SK-N-SH (cell line): ENCODE measurements at regions not wholly inside any gene's neighbourhood (a gene's known extent, or its start where the extent isn't known, plus 50 kb on each side); places are given as distances from the start of the nearest gene placed in this dataset.

Experiments used
- CTCF ChIA-PET: fragments of 300-600, 350-600 bp; formaldehyde crosslinking; extraction: SDS; loops from one replicate; lab custom pipeline; 2021; lab: Yijun Ruan, JAX
- POLR2A ChIA-PET: fragments of 350-600 bp; sonication (Branson Sonifier 250); formaldehyde crosslinking; extraction: SDS; loops from one replicate; lab custom pipeline; 2020; ENCODE audit warnings: antibody characterized with exemption, inconsistent platforms; lab: Yijun Ruan, JAX
- DNase-seq: peaks from one replicate; pipeline ENCODE4 v3.0.0; 2012
- H2AFZ ChIP-seq: fragments of 200-600 bp; sonication (generic); 2 replicates; pipeline ENCODE4 v1.8.1; 2016; ENCODE audit warnings: antibody characterized with exemption, mild to moderate bottlenecking, low read depth
- H3F3A ChIP-seq: fragments of 200-600 bp; sonication (generic); replicated peaks from 2 replicates; pipeline ENCODE3; 2016; ENCODE audit warnings: antibody characterized with exemption, mild to moderate bottlenecking; ENCODE audit not compliant: insufficient read depth
- H3K27ac ChIP-seq, 2 experiments: fragments of 200-500 bp in 1 of 2; fragments of 200-600 bp in 1 of 2; sonication (Bioruptor generic) in 1 of 2; sonication (generic), shearing (Covaris generic) in 1 of 2; 2 replicates each; pipeline versions ENCODE4 v1.5.1 to v1.6.1; 2014 to 2016; ENCODE audit warnings: low read depth in 2 of 2, inconsistent platforms in 1 of 2, low read length in 1 of 2, mild to moderate bottlenecking in 1 of 2, mixed read lengths in 1 of 2
- H3K27me3 ChIP-seq: fragments of 200-600 bp; sonication (generic), shearing (Covaris generic); 2 replicates; pipeline ENCODE4 v1.6.1; 2016; ENCODE audit warnings: mixed run types; ENCODE audit not compliant: insufficient read depth
- H3K36me3 ChIP-seq, 2 experiments: fragments of 200-500 bp in 1 of 2; fragments of 200-600 bp in 1 of 2; sonication (Bioruptor generic) in 1 of 2; sonication (generic) in 1 of 2; replicated peaks in 1 of 2; 2 replicates each; pipeline versions ENCODE3 to v1.5.1; 2014 to 2016; ENCODE audit warnings: low read length in 1 of 2, mild to moderate bottlenecking in 1 of 2; ENCODE audit not compliant: insufficient read depth in 2 of 2, control insufficient read depth in 1 of 2
- H3K4me1 ChIP-seq, 2 experiments: fragments of 200-500 bp in 1 of 2; fragments of 200-600 bp in 1 of 2; sonication (Bioruptor generic) in 1 of 2; sonication (generic), shearing (Covaris generic) in 1 of 2; 2 replicates each; pipeline versions ENCODE4 v1.5.1 to v1.6.1; 2014 to 2016; ENCODE audit warnings: low read depth in 1 of 2, low read length in 1 of 2, mixed run types in 1 of 2; ENCODE audit not compliant: insufficient read depth in 2 of 2, control insufficient read depth in 1 of 2
- H3K4me2 ChIP-seq: fragments of 200-600 bp; sonication (generic), shearing (Covaris generic); 2 replicates; pipeline ENCODE4 v1.6.1; 2017; ENCODE audit warnings: mixed run types
- H3K4me3 ChIP-seq, 2 experiments: fragments of 200-500 bp in 1 of 2; fragments of 200-600 bp in 1 of 2; sonication (Bioruptor generic) in 1 of 2; sonication (generic), shearing (Covaris generic) in 1 of 2; 2 replicates each; pipeline versions ENCODE4 v1.5.1 to v1.8.1; 2014 to 2016; ENCODE audit warnings: low read depth in 2 of 2, inconsistent platforms in 1 of 2, low read length in 1 of 2, mild to moderate bottlenecking in 1 of 2, mixed read lengths in 1 of 2, moderate library complexity in 1 of 2
- H3K79me2 ChIP-seq: fragments of 200-600 bp; sonication (generic); 2 replicates; pipeline ENCODE4 v1.8.1; 2017; ENCODE audit warnings: mild to moderate bottlenecking; ENCODE audit not compliant: insufficient read depth
- H3K9ac ChIP-seq: fragments of 200-600 bp; sonication (generic); 2 replicates; pipeline ENCODE4 v1.6.1; 2017; ENCODE audit warnings: mixed run types
- H3K9me2 ChIP-seq: fragments of 200-600 bp; sonication (generic); 2 replicates; pipeline ENCODE4 v1.6.1; 2017; ENCODE audit warnings: mixed run types
- H3K9me3 ChIP-seq: fragments of 200-600 bp; sonication (generic); 2 replicates; pipeline ENCODE4 v1.6.1; 2017; ENCODE audit warnings: mixed run types, mild to moderate bottlenecking, moderate library complexity
- H4K20me1 ChIP-seq: fragments of 200-600 bp; sonication (generic); 2 replicates; pipeline ENCODE4 v1.6.1; 2017; ENCODE audit warnings: mild to moderate bottlenecking, mixed run types; ENCODE audit not compliant: insufficient read depth
- CHD2 ChIP-seq: fragments of 150-350 bp; IDR thresholded peaks from 2 replicates; pipeline ENCODE4 v1.6.1; 2018; ENCODE audit warnings: low read length; ENCODE audit not compliant: partially characterized antibody
- EP300 ChIP-seq, 2 experiments: IDR thresholded peaks; 2 replicates each; pipeline versions ENCODE4 v1.4.0 to v1.6.1; 2012; ENCODE audit warnings: borderline replicate concordance in 1 of 2, low read depth in 1 of 2, low read length in 1 of 2
- EZH2phosphoT487 ChIP-seq: fragments of 200-600 bp; sonication (generic); IDR thresholded peaks from 2 replicates; pipeline ENCODE4 v1.6.1; 2017; ENCODE audit warnings: low read depth, mixed run types, mild to moderate bottlenecking, antibody characterized with exemption, moderate library complexity, borderline replicate concordance
- FOSL2 ChIP-seq: IDR thresholded peaks from 2 replicates; pipeline ENCODE4 v1.4.0; 2012; ENCODE audit warnings: low read depth, mild to moderate bottlenecking, moderate library complexity, borderline replicate concordance
- FOXJ3 ChIP-seq: sonication (generic); formaldehyde crosslinking; IDR thresholded peaks from 2 replicates; pipeline ENCODE4 v1.5.1; 2020; ENCODE audit warnings: mild to moderate bottlenecking, missing genetic modification reagents
- GABPA ChIP-seq: IDR thresholded peaks from 2 replicates; pipeline ENCODE4 v1.4.0; 2012; ENCODE audit warnings: low read depth, mild to moderate bottlenecking
- JUND ChIP-seq: IDR thresholded peaks from 2 replicates; pipeline ENCODE4 v1.4.0; 2012
- MEF2A ChIP-seq: IDR thresholded peaks from 2 replicates; pipeline ENCODE4 v1.4.0; 2012; ENCODE audit warnings: low read depth, borderline replicate concordance
- MXI1 ChIP-seq: IDR thresholded peaks from 2 replicates; pipeline ENCODE4 v1.6.1; 2012; ENCODE audit warnings: mild to moderate bottlenecking, low read depth, low read length, improper control_type of control experiment
- NRF1 ChIP-seq: IDR thresholded peaks from 2 replicates; pipeline ENCODE4 v1.6.1; 2012; ENCODE audit warnings: low read depth, mild to moderate bottlenecking, low read length
- PBX3 ChIP-seq: IDR thresholded peaks from 2 replicates; pipeline ENCODE4; 2012
- REST ChIP-seq: IDR thresholded peaks from 2 replicates; pipeline ENCODE4 v1.6.1; 2012; ENCODE audit warnings: mild to moderate bottlenecking, low read depth, low read length, moderate library complexity
- SIN3A ChIP-seq: IDR thresholded peaks from 2 replicates; pipeline ENCODE4 v1.6.1; 2012; ENCODE audit warnings: low read depth, mild to moderate bottlenecking, low read length, moderate library complexity, borderline replicate concordance
- TAF1 ChIP-seq: IDR thresholded peaks from 2 replicates; pipeline ENCODE4 v1.6.1; 2012; ENCODE audit warnings: low read depth, mild to moderate bottlenecking, low read length, moderate library complexity, borderline replicate concordance
- TCF12 ChIP-seq: IDR thresholded peaks from 2 replicates; pipeline ENCODE4 v1.4.0; 2012
- TEAD4 ChIP-seq: IDR thresholded peaks from 2 replicates; pipeline ENCODE4 v1.4.0; 2012; ENCODE audit warnings: mild to moderate bottlenecking, borderline replicate concordance; ENCODE audit not compliant: insufficient read depth
- YY1 ChIP-seq: IDR thresholded peaks from 2 replicates; pipeline ENCODE4 v1.4.0; 2012; ENCODE audit warnings: low read depth, mild to moderate bottlenecking
- WGBS: methylation state at CpG from one replicate; pipeline ENCODE4 v1.1.6; 2017; ENCODE audit warnings: low lambda C conversion rate; 5-methylcytosine and 5-hydroxymethylcytosine counted together

- no peaks in the 10 kb centered on the region for H3K4me1 ChIP-seq
- H3K27ac ChIP-seq = no peak overlapping the region
- H2AFZ ChIP-seq = 0 out of 2 replicates have a peak overlapping the region, but pooled peaks have one; percentile 8
- ChIA-PET POLR2A (no interaction called here), CTCF (no interaction called here)
- no peak overlapping the region for H3K9ac ChIP-seq
- H3K9me3 ChIP-seq = no peaks in the 10 kb centered on the region
- no peaks in the 10 kb centered on the region for H3F3A ChIP-seq
- H3K4me3 ChIP-seq = no peak overlapping the region
- 61% methylated on average over 2 of the region's 2 CpGs for WGBS
- H4K20me1 ChIP-seq = no peaks in the 10 kb centered on the region
- peak; percentile 11; the same call in 1 of the 2 replicates for TF ChIP-seq FOSL2
- no peak for TF ChIP-seq REST
- DNase-seq = no peak
- no peaks in the 10 kb centered on the region for H3K9me2 ChIP-seq
- H3K4me2 ChIP-seq = no peak overlapping the region
- no peaks in the 10 kb centered on the region for H3K36me3 ChIP-seq
- H3K79me2 ChIP-seq = no peaks in the 10 kb centered on the region
- H3K27me3 ChIP-seq = no peaks in the 10 kb centered on the region
Observed at GRCh38 chr4:64581422-64581821, 172.2 kb upstream of the TECRL start.

GRCh38 chr4:64564126-64564525 is 154.9 kb upstream of the TECRL start:
- TF ChIP-seq TAF1 (no peak), NRF1 (no peak), SIN3A (no peak), TEAD4 (no peak), YY1 (no peak), JUND (no peak), PBX3 (no peak), MEF2A (no peak), MXI1 (no peak), FOSL2 (no peak), FOXJ3 (no peak), CHD2 (no peak), GABPA (no peak), EP300 (IDR thresholded peaks at IDR 0.05; ENCODE audit: borderline replicate concordance in 1 of 2, low read depth in 1 of 2, low read length in 1 of 2) (no peak), TCF12 (no peak), EZH2phosphoT487 (no peak)
- Histone ChIP-seq H3K4me1 (no peaks in the 10 kb centered on the region; a peak in 1 of 4 replicates), H3K9me3 (no peaks in the 10 kb centered on the region), H3F3A (no peaks in the 10 kb centered on the region), H3K4me2 (peak overlapping the region; percentile 68), H3K9me2 (no peaks in the 10 kb centered on the region), H3K4me3 (peak overlapping the region in 1 of 2 experiments; percentile 13; a peak in 1 of 4 replicates), H2AFZ (no peak overlapping the region), H3K79me2 (no peaks in the 10 kb centered on the region), H3K27ac (peak overlapping the region in 1 of 2 experiments; percentile 28; a peak in 1 of 4 replicates), H3K9ac (no peak overlapping the region), H3K27me3 (no peaks in the 10 kb centered on the region), H4K20me1 (no peaks in the 10 kb centered on the region), H3K36me3 (no peaks in the 10 kb centered on the region)
- ChIA-PET POLR2A (no interaction called here), CTCF (interaction anchor here (1.0 to 2.0 kb wide), 4 partner anchors 20 to 406 kb away, joined by 3 to 5 read pairs (median 4); no protein-coding TSS in a partner anchor)
- DNase-seq = no peak
- WGBS = 15% methylated on average over 4 of the region's 4 CpGs
